GOT3 (cell line): ENCODE measurements at regions not wholly inside any gene's neighbourhood (a gene's known extent, or its start where the extent isn't known, plus 50 kb on each side); places are given as distances from the start of the nearest gene placed in this dataset.

Source experiments
- DNase-seq: peaks from one replicate; lab custom pipeline; 2025; ENCODE audit warnings: mixed read lengths; lab: John Stamatoyannopoulos, UW

DNA sequence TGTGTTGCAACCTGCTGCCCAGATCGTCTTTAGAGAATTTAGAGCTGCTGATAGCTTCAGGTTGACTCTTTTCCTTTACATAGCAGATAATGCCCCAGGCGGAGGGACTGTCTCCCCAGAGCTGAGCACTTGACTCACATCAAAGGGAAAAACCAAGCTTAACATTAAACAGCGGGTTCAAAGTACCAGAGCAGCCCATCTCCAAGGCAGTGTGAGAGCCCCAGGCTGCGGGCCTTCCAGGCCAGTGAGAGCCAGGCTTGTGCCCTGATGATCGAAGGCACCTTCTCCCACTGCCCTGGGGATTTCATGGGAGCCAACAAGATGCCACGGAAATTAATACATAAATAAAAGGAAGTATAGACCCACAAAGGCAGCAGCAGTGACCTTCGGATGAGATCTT, 275.6 kb downstream of the XXYLT1 start:
- DNase-seq, result no peak

DNA sequence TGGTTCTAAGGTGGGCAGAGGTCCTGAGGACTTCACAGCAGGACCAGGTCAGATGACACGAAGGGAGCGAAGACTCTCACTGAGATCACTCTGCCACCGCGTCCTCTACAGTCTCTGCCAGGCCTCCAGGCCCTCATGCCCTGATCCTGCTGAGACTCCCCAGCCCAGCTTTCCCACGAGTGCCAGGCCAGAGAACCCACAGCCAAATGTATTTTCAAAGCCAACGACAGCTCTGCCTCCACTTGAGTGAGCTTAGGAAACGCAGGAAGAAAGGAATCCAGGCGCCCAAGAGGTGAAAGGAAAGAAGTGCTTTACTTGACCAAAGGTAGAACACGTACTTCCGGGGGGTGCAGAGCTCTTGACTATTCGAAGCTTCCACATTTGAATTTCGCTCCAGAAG, 275.0 kb downstream of the XXYLT1 start:
- DNase-seq, result no peak

DNA sequence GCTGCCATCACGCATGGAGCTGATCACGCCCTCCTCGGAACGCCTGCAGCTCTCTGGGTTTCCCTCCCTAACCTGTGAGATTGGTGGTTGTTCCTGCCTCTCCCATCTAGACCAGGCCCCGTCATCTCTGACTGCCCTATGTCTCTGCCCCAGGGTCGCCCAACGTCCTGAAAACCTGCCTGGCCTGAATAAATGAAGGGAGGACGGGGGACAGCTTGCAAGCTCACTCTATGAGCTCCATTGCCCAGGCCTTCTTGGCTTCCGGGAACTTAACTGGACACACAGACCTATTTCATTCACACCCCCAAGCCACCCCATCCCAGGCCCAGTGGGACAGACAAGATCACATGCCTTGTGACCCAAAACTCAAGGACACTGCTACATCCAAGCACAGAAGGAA, 274.2 kb downstream of the XXYLT1 start:
- DNase-seq, result no peak

DNA sequence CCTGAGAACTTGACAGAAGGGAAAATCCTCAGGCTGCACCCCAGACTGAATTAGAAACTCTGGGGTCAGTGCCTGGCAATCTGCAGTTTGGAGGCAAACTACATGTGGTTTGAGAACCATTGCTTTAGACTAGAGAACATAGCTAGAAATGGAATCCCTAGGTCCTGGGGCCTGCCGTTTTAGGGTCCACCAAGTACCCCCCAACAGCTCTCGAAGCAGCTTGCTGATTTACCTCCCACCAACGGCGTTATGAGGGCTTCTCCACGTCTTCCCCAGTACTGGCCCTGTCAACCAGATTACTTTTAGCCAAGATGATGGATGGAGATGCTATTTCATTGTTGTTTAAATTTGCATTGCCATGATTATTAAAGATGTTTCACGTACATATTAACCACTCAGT, 272.5 kb downstream of the XXYLT1 start:
- DNase-seq, result no peak

DNA sequence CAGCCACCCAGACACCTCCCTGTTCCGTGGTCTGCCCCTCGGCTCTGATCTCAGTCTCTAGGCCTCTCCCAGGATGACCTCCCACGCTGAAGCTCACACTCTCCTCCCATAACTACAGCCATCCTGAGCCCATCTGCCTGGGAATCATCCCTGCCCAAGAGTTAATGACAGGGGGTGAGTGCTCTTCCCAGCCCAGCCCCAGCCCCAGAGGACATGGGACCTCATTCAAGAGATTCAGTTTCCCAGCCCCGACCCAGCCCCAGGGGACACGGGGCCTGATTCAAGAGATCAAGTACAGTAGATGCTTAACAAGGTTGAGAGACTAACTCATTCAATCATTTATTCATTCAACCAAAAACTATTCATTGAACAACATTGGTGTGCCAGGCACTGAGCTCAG, 272.0 kb downstream of the XXYLT1 start:
- no peak for DNase-seq

DNA sequence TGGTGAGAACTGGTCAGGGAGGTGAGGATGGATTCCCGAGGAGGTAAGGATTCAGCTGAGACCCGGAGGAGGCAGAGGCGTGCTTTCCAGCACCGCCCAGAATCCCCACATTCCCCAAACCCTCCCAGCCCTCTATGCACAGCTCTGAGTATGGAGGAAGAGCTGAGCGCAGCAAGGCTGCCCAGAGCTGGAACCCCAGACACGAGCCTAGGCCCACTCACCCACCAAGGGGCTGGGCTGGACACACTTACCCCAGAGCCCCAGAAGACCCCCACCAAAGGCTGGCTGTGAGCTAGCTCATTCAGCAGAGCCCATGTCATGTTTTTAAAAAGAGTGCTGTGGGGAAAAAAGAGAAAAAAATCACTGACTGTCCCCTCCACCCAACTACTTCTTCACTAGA, 271.5 kb downstream of the XXYLT1 start:
- no peak for DNase-seq

DNA sequence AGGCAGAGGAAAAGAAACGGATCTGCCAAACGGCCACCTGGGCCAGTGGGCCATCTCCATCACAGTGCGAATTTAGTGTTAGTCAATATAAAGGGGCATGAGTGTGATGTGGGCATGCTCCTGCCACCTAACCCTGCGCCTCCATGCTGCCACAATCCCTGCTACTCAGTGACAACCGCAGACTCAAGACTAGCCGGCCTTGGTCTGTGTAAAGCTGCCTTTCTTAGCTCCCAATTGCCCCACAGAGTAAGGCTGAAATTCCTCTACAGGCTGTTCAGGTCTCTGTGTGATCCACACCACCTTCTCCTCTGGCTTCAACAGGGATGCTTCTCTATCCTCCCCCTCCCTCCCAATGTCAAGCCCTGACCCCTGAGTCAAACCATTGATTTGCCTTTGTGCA, 269.7 kb downstream of the XXYLT1 start:
- DNase-seq, result no peak

DNA sequence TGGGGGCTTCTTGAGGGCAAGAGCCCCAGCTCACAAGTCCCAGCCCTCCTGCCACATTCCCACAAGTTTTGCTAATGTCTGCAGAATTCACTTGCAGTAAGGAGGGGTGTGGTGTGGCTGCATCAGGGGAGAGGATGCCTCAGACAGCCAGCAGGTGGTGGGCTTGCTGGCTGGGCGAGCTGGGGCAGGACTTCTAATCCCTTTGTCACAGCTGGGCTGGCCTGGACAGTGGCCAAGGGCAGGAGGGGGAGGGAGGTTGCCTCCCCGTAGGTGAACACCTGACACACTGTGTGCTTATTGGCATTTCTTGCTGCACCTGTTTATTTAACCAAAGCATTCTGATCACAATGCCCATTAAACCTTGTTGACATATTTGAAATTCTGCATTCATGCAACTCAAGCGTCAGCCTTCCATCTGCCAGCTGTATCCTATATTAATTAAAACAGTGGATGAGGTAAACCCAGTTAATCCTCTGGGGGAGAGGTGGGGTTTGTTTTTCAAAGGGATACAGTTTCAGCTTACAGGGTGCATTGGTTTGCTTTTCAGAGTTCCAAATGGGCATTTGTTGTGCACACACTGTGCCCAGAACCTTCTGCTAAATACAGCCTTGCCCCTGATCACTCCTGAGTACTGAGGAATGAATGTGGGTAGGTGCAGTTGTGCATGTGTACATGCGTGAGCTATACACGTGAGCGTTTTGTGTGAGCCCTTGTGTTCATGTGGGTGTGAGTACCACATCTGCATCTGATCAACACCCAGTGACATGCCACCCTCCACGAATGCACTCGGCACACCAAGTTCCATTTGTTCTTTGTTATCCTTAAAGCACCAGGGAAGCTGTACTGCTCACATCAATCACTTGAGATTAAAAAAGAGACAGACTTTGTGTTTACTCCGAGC, 268.7 kb downstream of the XXYLT1 start:
- DNase-seq, result no peak

DNA sequence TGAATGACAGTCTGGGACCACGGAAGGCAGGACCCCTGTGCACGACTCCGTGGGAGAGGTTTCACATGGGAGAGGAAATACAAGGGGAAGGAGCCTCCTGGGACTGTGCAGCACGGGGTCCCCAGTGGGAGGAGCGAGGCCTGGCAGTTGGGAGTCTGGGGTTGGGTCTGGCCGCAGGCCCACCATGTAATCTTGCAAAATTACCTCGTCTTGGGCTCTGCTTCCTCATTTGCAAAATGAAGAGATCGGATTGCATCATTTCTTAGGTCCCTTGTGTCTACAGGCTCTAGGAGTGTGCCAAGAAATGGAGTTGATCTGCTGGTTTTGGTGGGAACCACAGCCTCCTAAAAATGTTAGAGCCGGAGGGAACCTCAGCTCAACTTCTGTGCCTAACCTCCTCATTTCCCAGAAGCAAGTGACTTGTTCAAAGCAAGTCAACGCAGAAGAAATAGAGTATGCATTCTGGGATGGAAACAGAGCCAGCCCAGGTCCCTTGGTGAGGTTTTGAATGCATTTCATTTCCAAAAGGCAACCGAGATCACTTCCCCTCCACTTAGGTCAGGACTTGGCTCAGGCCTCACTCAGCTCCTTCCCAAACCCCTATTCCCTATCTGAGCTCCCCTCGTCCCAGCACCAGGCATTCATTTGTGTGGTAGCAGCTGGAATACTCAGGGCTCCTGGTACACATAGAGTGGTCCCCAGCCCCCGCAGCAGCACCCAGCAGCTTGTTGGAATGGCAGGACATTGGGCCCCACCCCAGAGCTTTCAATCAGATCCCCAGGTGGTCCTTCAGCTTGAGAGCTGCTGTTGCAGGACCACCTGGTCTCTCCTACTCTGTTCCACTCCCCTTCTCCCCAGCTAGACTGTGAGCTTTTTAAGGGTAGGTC, 267.7 kb downstream of the XXYLT1 start:
- no peak for DNase-seq

DNA sequence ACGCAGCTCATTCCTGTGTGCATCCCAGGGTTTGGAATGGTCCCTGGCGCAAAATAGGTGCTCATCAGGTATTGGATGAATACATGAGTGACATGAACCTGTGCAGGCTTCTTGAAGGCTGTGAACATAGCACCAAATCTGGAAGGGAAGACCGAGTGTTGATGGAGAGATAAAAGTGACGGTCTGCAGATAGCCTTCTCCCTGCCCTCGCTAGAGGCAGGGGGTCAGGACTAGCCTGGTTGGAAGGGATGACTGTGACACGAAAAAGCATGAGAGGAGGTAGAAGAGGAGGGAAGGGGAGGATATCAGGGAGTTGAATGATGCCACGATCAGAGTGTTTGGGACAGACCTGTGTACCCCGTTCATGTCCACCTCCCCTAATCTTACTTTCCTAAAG, 267.1 kb downstream of the XXYLT1 start:
- DNase-seq, result no peak

DNA sequence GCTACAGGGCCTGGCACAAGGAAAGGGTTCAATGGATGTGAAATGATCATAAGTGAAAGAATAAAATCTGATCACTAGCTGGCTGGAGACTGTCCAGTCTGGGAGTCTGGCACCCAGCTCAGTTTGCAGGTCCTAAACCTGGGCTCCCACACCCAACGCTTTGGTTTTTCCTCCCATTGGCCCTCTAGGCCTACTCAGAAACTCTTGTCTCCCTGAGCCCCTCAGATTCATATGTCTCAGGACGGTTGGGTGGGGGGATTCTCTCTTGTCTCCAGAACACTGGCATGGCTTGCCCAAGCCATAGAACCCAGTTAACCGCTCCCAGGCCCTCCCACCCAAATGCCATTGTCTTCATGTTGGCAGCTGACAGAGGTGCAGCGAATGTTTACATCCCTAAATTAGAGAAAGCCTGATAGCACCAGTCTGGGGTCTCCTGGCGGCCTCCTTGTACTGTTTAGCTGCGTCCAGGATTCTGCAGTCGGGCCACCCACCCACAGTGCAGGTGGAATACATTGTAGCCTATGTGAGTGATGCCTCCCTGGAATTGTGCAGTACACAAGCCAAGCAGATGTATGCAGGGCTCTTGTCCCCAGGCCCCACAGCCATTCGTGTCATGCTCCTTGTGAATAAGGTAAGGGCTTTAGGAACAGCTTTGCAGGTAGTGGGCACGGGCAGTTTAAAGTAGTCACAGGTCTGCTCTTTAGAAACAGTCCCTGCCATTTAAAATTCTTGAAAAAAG, 266.3 kb downstream of the XXYLT1 start:
- DNase-seq, result no peak

DNA sequence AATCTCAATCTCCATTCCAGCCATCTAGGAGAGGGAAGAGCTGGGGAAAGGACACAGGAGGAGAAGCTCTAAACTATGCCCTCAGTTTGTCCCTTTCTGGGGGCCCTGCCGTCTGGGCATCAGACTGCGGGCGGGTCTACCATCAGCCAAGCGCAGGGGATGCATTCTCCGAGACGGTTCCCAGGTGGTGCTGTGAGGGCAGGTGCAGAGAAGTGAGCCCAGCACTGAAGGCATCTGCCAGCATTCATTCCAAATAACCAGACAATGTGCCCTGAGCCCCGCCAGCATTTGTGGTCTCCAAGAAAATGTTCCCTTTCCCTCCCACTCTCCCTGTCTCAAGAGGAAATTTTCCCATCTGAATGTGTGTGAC, 265.7 kb downstream of the XXYLT1 start:
- DNase-seq, result no peak

DNA sequence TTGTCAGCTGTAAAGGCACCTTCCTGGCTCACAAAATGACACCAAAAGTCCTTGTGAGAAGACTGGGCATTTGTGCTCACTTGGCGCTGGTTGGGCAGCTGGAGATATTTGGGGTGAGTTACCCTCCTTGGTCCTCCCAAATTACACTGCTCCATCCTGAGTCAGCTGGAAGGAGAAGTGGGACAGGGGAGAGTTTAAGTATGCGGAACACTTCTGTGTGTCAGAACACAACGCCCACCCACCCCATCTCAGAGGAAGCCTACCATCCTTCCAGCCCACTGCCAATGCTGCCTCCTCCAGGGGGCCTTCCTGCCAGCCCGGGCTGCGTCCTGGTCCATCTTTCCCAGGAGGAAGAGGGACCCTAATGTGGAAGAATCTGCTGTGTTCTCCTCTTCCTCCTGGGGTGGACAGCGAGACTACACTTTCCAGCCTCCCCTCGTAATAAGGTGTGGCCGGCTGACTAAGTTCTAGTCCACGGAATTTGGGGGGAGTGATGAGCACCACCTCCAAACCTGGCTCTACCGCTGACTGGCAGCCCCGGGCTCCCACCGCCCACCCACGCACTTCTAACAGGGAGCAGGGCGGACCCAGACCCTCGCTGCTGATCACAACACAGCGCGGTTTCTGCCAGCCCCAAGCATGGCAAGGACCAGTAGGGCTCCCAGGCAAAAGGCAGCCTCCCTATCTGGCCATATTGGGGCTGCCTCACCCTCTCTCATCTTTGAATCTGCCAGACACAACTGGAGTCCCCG, 265.0 kb downstream of the XXYLT1 start:
- DNase-seq, result no peak

DNA sequence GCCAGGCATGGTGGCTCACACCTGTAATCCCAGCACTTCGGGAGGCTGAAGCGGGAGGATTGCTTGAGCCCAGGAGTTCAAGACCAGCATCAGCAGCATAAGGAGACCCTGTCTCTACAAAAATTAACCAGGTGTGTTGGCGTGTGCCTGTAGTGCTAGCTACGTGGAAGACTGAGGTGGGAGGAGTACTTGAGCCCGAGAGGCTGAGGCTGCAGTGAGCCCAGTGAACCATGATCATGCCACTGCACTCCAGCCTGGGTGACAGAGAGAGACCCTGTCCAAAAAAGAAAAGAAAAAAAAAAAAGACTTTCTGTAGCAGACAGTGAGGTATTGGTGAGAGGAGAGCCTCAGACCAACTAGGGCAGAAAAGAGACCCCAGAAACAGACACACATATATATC, 263.8 kb downstream of the XXYLT1 start:
- DNase-seq, result no peak

DNA sequence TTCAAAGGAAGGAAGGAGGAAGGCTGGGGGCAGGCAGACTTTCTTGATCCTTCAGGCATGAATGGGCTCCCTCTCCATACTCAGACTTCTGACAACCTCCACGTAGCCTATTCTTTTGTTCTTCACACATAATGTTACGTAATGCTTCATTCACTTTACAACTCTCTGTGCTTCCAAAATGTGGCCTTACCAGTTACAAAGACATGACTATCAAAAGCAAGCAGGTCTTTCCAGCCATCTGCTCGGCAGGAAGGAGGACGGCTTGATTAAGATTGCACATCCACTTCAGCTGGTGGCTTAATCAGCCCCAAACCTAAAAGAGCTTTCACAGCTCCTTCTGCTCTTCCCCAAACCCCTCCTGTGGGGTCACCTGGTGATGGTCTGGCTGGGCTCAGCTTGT, 263.2 kb downstream of the XXYLT1 start:
- no peak for DNase-seq

DNA sequence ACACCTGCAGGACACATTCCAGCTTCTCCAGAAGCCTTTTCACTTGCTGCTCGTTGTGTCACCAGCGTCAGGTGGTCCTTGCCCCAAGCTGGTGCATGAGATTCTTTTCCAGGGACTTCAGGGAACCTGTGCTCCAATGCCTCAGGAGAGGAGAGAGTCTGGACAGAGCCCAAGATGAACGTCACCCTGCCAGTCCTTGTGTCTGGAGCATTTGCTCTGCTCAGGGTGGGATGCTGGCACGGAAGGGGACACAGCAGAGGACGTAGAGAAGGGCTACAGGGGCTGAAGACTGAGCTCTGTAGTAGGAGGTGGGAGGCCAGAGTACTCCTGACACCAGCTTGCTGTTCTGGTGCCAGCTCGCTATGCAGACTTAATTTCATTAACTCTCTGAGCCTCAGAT, 262.1 kb downstream of the XXYLT1 start:
- DNase-seq, result no peak

DNA sequence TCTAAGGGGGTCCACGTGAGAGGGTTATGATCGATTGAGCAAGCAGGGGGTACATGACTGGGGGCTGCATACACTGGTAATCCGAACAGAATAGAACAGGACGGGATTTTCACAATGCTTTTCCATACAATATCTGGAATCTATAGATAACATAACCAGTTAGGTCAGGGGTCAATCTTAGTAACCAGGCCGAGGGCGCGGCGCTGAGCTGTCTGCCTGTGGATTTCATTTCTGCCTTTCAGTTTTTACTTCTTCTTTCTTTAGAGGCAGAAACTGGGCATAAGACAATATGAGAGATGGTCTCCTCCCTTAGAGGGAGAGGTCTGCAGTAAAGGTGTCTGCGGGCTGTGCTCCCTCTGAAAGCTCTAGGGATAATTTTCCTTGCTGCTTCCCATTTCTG, 261.3 kb downstream of the XXYLT1 start:
- DNase-seq, result no peak

DNA sequence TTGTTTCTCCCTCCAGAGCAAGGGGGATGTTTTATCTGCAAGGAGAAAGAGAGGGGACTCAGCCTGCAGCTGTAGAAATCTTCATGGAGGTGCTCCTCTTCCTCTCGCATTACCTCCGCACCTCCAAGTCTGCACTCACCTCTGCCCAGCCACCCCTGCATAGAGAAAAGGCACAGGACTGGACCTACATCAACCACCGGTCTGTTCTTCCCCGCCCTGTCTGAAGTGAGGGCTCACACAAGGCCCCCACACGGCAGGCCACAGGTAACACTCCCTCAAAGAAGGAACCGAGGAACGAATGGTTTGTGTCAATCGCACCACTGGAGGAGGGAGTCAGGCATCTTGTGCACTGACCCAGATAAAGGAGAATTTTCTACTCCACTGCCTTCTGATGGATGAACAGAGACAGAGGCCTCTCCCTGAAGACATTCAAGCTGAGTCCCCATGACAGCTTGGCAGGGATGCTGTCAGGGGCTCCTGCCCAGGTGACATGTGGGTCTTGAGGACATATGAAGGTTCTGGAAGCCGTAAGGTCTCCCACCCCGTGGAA, 260.3 kb downstream of the XXYLT1 start:
- DNase-seq, result no peak

DNA sequence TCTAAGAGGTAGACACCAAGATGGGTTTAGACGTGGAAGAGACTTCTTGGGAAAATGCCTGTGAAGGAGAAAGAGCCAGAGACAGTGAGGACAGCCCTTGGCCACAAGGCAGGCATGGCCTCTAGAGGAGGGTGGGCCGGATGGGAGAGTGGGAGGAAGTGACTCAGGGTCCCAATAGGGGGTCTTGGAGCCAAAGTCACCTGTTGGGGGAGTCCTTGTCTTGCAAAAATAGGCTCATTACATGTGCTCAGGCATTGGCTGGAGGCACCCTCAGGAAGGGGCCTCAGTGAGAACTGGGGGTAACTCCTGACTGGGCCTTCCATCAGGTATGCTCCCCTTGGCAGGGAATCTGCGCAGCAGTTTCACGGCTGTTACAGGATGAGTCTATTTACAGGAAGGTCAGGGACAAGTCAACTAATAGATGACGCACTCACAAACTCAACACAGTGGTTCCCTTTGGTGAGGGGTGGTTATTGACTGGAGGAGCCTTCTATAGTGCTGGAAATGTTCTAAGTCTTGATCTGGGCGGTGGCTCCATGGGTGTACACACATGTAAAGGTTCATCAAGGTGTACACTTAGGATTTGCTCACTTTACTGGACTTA, 259.6 kb downstream of the XXYLT1 start:
- no peak for DNase-seq

DNA sequence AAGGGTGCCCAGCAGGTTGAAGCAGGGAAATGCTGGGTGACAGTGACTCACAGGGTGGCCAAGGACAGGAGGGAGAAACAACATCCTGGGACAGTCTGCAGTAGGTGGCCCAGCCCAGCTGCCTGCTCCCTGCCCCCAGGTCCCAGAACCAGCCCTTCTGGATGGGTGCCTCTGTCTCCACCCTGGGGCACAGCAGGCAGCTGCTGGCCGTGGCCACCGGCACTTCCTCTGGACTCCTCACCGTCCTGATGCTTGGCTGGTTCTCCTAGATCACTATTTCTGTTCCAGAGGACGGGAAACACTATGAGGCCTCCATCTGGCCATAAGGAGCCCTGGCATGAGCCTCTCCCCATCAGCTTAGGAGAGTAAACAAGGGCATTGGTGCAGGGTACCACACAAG, 258.9 kb downstream of the XXYLT1 start:
- DNase-seq, result no peak

DNA sequence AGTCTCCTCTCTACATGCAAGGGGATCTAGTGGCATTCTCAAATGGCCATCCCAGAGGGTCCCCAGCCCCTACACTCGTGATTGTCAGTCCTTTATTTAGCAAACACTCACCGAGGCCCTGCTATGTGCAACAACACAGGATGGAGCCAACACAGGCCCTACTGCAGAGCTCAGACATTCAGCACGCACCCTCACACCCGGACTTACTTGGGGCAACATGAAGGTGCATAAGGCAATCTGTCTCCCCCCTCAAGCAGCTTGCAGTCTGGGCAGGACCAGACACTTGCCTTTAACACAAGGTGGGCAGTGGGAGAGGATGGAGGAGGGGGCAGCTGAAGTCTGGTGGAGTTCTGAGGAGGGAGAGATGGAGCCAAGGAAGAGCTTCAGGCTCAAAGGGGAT, 258.4 kb downstream of the XXYLT1 start:
- no peak for DNase-seq
